ENCODE measurements at regions not wholly inside any gene's neighbourhood (a gene's known extent, or its start where the extent isn't known, plus 50 kb on each side); places are given as distances from the start of the nearest gene placed in this dataset.

- WGBS, 3 donors = 43 to 71% (median 49%) methylated on average over 2 of the region's 2 CpGs
- Histone ChIP-seq H3K36me3 (no peaks in the 10 kb centered on the region), H3K4me1 (ENCODE audit: insufficient read depth) (no peaks in the 10 kb centered on the region), H3K27ac (no peak overlapping the region), H3K4me3 (no peak overlapping the region), H3K27me3 (no peaks in the 10 kb centered on the region), H3K9me3 (no peaks in the 10 kb centered on the region)
- DNase-seq = no peak
- intact Hi-C loops (cut with DNase I) = no loop called here
- TF ChIP-seq POLR2A (IDR thresholded peaks at IDR 0.05) (no peak), EP300 (IDR thresholded peaks at IDR 0.05) (no peak), CTCF (IDR thresholded peaks at IDR 0.05) (no peak)
These were observed 248.3 kb upstream of the CAMK1G start for GRCh38 chr1:209335178-209335577.

GRCh38 chr1:209341146-209341545, 242.4 kb upstream of the CAMK1G start:
- intact Hi-C loops (cut with DNase I) = no loop called here
- H3K4me1 ChIP-seq (ENCODE audit: insufficient read depth) = no peaks in the 10 kb centered on the region
- 68 to 75% (median 73%) methylated on average over 4 of the region's 4 CpGs for WGBS, 3 donors
- no peak overlapping the region for H3K4me3 ChIP-seq
- no peak for TF ChIP-seq CTCF (IDR thresholded peaks at IDR 0.05)
- no peak for TF ChIP-seq EP300 (IDR thresholded peaks at IDR 0.05)
- no peak for TF ChIP-seq POLR2A (IDR thresholded peaks at IDR 0.05)
- H3K27ac ChIP-seq = no peak overlapping the region
- no peaks in the 10 kb centered on the region for H3K36me3 ChIP-seq
- H3K9me3 ChIP-seq = no peaks in the 10 kb centered on the region
- DNase-seq = no peak
- no peaks in the 10 kb centered on the region for H3K27me3 ChIP-seq

GRCh38 chr1:209341673-209342420, 241.7 kb upstream of the CAMK1G start:
- no peak for TF ChIP-seq CTCF (IDR thresholded peaks at IDR 0.05)
- TF ChIP-seq EP300 (IDR thresholded peaks at IDR 0.05) = no peak
- TF ChIP-seq POLR2A (IDR thresholded peaks at IDR 0.05) = no peak
- WGBS, 3 donors = 53 to 77% (median 53%) methylated on average over 8 of the region's 8 CpGs

GRCh38 chr1:209342441-209343175, 240.9 kb upstream of the CAMK1G start:
- Histone ChIP-seq H3K36me3 (no peaks in the 10 kb centered on the region), H3K4me3 (no peak overlapping the region), H3K27ac (no peak overlapping the region), H3K9me3 (no peaks in the 10 kb centered on the region), H3K4me1 (ENCODE audit: insufficient read depth) (no peaks in the 10 kb centered on the region), H3K27me3 (no peaks in the 10 kb centered on the region)
- no peak for TF ChIP-seq CTCF (IDR thresholded peaks at IDR 0.05)
- no peak for TF ChIP-seq POLR2A (IDR thresholded peaks at IDR 0.05)
- TF ChIP-seq EP300 (IDR thresholded peaks at IDR 0.05) = no peak
- 68 to 77% (median 70%) methylated on average over 9 of the region's 9 CpGs for whole genome bisulfite sequencing, 3 donors
- intact Hi-C loops (cut with DNase I) = no loop called here
- DNase-seq = no peak

More at GRCh38 chr1:209341673-209342420, 241.7 kb upstream of the CAMK1G start:
- Histone ChIP-seq H3K36me3 (no peaks in the 10 kb centered on the region), H3K9me3 (no peaks in the 10 kb centered on the region), H3K27me3 (no peaks in the 10 kb centered on the region), H3K4me3 (no peak overlapping the region), H3K27ac (no peak overlapping the region), H3K4me1 (ENCODE audit: insufficient read depth) (no peaks in the 10 kb centered on the region)
- DNase-seq = no peak
- intact Hi-C loops (cut with DNase I) = no loop called here
